A549 (cell line): ENCODE measurements at regions not wholly inside any gene's neighbourhood (a gene's known extent, or its start where the extent isn't known, plus 50 kb on each side); places are given as distances from the start of the nearest gene placed in this dataset.
A peak's percentile ranks its signal among the peaks of the same experiment; 100 is the strongest.

ENCODE experiments used
- CHD2 ChIP-seq: fragments of 150-350 bp; IDR thresholded peaks from 2 replicates; pipeline ENCODE4 v1.6.1; 2014; ENCODE audit warnings: low read length; ENCODE audit not compliant: partially characterized antibody
- CHD4 ChIP-seq: fragments of 200-600 bp; sonication (generic); IDR thresholded peaks from 2 replicates; pipeline ENCODE4 v1.6.1; 2016; ENCODE audit warnings: antibody characterized with exemption, mild to moderate bottlenecking, borderline replicate concordance
- EP300 ChIP-seq, 2 experiments: fragments of >200 bp; sonication (Bioruptor Twin); formaldehyde crosslinking; IDR thresholded peaks; 2 replicates in 1 of 2; 3 replicates in 1 of 2; pipeline ENCODE4 v1.6.1; 2016 to 2017
- JUN ChIP-seq, 2 experiments: fragments of >200 bp; sonication (Bioruptor Twin); formaldehyde crosslinking; IDR thresholded peaks; 2 replicates in 1 of 2; 3 replicates in 1 of 2; pipeline ENCODE4 v1.6.1; 2016 to 2017
- MAFK ChIP-seq: fragments of 450-650 bp; IDR thresholded peaks from 2 replicates; pipeline ENCODE4 v1.6.1; 2014; ENCODE audit not compliant: partially characterized antibody
- MAZ ChIP-seq: fragments of 150-350 bp; IDR thresholded peaks from 2 replicates; pipeline ENCODE4 v1.6.1; 2014; ENCODE audit warnings: antibody characterized with exemption, low read depth, low read length, borderline replicate concordance
- POLR2A ChIP-seq: IDR thresholded peaks from 2 replicates; pipeline ENCODE4 v1.6.1; 2012; ENCODE audit warnings: mild to moderate bottlenecking, low read length
- RARB ChIP-seq: fragments of 250-450 bp; sonication (Bioruptor Pico); IDR thresholded peaks from 2 replicates; pipeline ENCODE4 v1.8.0; 2021; ENCODE audit warnings: mild to moderate bottlenecking, moderate library complexity
- RFX5 ChIP-seq: fragments of 450-650 bp; IDR thresholded peaks from 2 replicates; pipeline ENCODE4 v1.7.1; 2014; ENCODE audit warnings: antibody characterized with exemption, mild to moderate bottlenecking, moderate library complexity
- SMC3 ChIP-seq: fragments of >200 bp; sonication (Bioruptor Twin); formaldehyde crosslinking; IDR thresholded peaks from 3 replicates; pipeline ENCODE4 v1.6.1; 2018; ENCODE audit warnings: inconsistent platforms
- SREBF2 ChIP-seq: fragments of 450-650 bp; IDR thresholded peaks from 2 replicates; pipeline ENCODE4 v1.6.1; 2014; ENCODE audit warnings: mild to moderate bottlenecking, moderate library complexity
- TF ChIP-seq, protein P1 (sequence below): fragments of >200 bp; sonication (Bioruptor Twin); formaldehyde crosslinking; IDR thresholded peaks from 3 replicates; pipeline ENCODE4 v1.5.1; 2016
- TF ChIP-seq, protein P2 (sequence below): fragments of 200-600 bp; sonication (generic); IDR thresholded peaks from 2 replicates; pipeline ENCODE4 v1.6.1; 2016; ENCODE audit warnings: antibody characterized with exemption, mild to moderate bottlenecking, moderate library complexity

DNA sequence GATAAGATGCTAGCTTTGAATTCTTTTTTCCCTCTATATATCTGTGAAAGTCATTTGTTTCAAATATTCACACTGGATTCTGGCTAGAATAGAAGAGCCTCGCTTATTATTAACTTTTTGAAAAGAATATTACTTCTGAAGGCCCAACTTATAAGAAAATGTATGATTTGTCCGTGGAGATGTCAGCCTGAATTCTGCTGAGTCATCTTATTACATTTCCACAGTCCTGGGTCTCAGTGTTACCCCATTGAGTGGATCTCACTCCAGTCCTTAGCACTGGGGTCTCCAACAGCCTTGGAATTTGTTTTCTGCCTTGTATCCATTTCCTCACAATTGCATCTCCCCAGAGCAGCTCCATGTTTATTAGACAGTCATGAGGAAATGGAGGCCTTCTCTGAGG lies 907.9 kb downstream of the VRK1 start:
- TF ChIP-seq POLR2A: no peak
- TF ChIP-seq, protein P1, sequence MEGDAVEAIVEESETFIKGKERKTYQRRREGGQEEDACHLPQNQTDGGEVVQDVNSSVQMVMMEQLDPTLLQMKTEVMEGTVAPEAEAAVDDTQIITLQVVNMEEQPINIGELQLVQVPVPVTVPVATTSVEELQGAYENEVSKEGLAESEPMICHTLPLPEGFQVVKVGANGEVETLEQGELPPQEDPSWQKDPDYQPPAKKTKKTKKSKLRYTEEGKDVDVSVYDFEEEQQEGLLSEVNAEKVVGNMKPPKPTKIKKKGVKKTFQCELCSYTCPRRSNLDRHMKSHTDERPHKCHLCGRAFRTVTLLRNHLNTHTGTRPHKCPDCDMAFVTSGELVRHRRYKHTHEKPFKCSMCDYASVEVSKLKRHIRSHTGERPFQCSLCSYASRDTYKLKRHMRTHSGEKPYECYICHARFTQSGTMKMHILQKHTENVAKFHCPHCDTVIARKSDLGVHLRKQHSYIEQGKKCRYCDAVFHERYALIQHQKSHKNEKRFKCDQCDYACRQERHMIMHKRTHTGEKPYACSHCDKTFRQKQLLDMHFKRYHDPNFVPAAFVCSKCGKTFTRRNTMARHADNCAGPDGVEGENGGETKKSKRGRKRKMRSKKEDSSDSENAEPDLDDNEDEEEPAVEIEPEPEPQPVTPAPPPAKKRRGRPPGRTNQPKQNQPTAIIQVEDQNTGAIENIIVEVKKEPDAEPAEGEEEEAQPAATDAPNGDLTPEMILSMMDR: no peak
- no peak for TF ChIP-seq RFX5
- TF ChIP-seq EP300 (IDR thresholded peaks at IDR 0.05): no peak
- TF ChIP-seq CHD4: no peak
- peak; percentile 94 for TF ChIP-seq MAFK
- TF ChIP-seq, protein P2, sequence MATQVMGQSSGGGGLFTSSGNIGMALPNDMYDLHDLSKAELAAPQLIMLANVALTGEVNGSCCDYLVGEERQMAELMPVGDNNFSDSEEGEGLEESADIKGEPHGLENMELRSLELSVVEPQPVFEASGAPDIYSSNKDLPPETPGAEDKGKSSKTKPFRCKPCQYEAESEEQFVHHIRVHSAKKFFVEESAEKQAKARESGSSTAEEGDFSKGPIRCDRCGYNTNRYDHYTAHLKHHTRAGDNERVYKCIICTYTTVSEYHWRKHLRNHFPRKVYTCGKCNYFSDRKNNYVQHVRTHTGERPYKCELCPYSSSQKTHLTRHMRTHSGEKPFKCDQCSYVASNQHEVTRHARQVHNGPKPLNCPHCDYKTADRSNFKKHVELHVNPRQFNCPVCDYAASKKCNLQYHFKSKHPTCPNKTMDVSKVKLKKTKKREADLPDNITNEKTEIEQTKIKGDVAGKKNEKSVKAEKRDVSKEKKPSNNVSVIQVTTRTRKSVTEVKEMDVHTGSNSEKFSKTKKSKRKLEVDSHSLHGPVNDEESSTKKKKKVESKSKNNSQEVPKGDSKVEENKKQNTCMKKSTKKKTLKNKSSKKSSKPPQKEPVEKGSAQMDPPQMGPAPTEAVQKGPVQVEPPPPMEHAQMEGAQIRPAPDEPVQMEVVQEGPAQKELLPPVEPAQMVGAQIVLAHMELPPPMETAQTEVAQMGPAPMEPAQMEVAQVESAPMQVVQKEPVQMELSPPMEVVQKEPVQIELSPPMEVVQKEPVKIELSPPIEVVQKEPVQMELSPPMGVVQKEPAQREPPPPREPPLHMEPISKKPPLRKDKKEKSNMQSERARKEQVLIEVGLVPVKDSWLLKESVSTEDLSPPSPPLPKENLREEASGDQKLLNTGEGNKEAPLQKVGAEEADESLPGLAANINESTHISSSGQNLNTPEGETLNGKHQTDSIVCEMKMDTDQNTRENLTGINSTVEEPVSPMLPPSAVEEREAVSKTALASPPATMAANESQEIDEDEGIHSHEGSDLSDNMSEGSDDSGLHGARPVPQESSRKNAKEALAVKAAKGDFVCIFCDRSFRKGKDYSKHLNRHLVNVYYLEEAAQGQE: no peak
- no peak for TF ChIP-seq JUN (IDR thresholded peaks at IDR 0.05)
- TF ChIP-seq CHD2: no peak
- TF ChIP-seq MAZ: no peak
- TF ChIP-seq RARB (CRISPR knock-in tag): no peak
- TF ChIP-seq SREBF2: no peak
- TF ChIP-seq SMC3: no peak
